ENCODE measurements at regions not wholly inside any gene's neighbourhood (a gene's known extent, or its start where the extent isn't known, plus 50 kb on each side); places are given as distances from the start of the nearest gene placed in this dataset.

DNA sequence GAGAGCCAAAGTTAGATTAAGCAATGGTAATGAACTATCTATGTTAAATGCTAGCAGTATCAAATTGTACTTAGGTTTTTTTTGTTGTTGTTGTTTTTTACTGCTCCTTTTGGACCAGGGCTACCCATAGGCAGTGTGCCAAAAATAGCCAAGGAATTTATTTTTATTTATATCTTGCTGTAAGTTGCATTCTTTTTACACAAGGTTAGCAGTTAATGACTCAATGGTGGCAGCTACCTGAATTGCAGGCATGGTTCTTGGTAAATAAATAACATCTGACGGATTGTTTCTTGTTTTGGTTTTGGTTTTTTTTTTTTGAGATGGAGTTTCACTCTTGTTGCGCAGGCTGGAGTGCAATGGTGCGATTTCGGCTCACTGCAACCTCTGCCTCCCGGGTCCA lies 194.8 kb upstream of the TSC22D1 start:
- TF ChIP-seq, protein P1, sequence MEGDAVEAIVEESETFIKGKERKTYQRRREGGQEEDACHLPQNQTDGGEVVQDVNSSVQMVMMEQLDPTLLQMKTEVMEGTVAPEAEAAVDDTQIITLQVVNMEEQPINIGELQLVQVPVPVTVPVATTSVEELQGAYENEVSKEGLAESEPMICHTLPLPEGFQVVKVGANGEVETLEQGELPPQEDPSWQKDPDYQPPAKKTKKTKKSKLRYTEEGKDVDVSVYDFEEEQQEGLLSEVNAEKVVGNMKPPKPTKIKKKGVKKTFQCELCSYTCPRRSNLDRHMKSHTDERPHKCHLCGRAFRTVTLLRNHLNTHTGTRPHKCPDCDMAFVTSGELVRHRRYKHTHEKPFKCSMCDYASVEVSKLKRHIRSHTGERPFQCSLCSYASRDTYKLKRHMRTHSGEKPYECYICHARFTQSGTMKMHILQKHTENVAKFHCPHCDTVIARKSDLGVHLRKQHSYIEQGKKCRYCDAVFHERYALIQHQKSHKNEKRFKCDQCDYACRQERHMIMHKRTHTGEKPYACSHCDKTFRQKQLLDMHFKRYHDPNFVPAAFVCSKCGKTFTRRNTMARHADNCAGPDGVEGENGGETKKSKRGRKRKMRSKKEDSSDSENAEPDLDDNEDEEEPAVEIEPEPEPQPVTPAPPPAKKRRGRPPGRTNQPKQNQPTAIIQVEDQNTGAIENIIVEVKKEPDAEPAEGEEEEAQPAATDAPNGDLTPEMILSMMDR (IDR thresholded peaks at IDR 0.05; ENCODE audit: low read depth, low read length, missing input control) = no peak
- TF ChIP-seq TAF1 (conservative IDR thresholded peaks at IDR 0.05) (no peak), RAD21 (IDR thresholded peaks at IDR 0.05) (no peak), EGR1 (IDR thresholded peaks at IDR 0.05; ENCODE audit: low read depth in 2 of 2) (no peak), YY1 (IDR thresholded peaks at IDR 0.05) (no peak), RXRA (IDR thresholded peaks at IDR 0.05) (no peak), JUND (IDR thresholded peaks at IDR 0.05) (no peak), GABPA (IDR thresholded peaks at IDR 0.05 in 1 of 2, conservative IDR thresholded peaks at IDR 0.05 in 1 of 2) (no peak), FOXA1 (IDR thresholded peaks at IDR 0.05) (no peak), FOXA2 (IDR thresholded peaks at IDR 0.05) (no peak)

Measured in liver (tissue), 3 donors.